GM19239 (cell line): ENCODE measurements at regions not wholly inside any gene's neighbourhood (a gene's known extent, or its start where the extent isn't known, plus 50 kb on each side); places are given as distances from the start of the nearest gene placed in this dataset.

Source experiments
- DNase-seq: peaks from one replicate; pipeline ENCODE4 v3.0.0; 2011; ENCODE audit warnings: low spot score; ENCODE audit not compliant: insufficient read length
- FAIRE-seq: peaks from 2 replicates; lab custom pipeline; 2011; peaks lifted over from hg19 to GRCh38; lab: Jason Lieb, UNC

- FAIRE-seq (no peak), DNase-seq (no peak)
Measured at GRCh38 chr15:48029642-48030041, 91.1 kb upstream of the SLC24A5 start.

- no peak for FAIRE-seq
- no peak for DNase-seq
Measured at GRCh38 chr15:48031466-48031865, 89.3 kb upstream of the SLC24A5 start.

- no peak for FAIRE-seq
- no peak for DNase-seq
Measured at GRCh38 chr15:48031973-48032372, 88.8 kb upstream of the SLC24A5 start.

- DNase-seq (no peak), FAIRE-seq (no peak)
Measured at GRCh38 chr15:48032911-48033310, 87.9 kb upstream of the SLC24A5 start.

GRCh38 chr15:48038221-48038620 lies 82.6 kb upstream of the SLC24A5 start:
- no peak for FAIRE-seq
- DNase-seq = no peak

GRCh38 chr15:48040166-48040817 lies 80.5 kb upstream of the SLC24A5 start:
- DNase-seq (no peak), FAIRE-seq (no peak)

GRCh38 chr15:48041454-48041853 lies 79.3 kb upstream of the SLC24A5 start:
- FAIRE-seq (no peak), DNase-seq (no peak)

- FAIRE-seq = no peak
- DNase-seq = no peak
Measured at GRCh38 chr15:48046813-48047438, 73.9 kb upstream of the SLC24A5 start.

- no peak for DNase-seq
- no peak for FAIRE-seq
Measured at GRCh38 chr15:48049736-48050135, 71.1 kb upstream of the SLC24A5 start.

- DNase-seq (no peak), FAIRE-seq (no peak)
Measured at GRCh38 chr15:48052946-48053345, 67.8 kb upstream of the SLC24A5 start.

GRCh38 chr15:48058371-48058770 lies 62.4 kb upstream of the SLC24A5 start:
- no peak for DNase-seq
- no peak for FAIRE-seq

GRCh38 chr15:48059791-48060190 lies 61.0 kb upstream of the SLC24A5 start:
- FAIRE-seq (no peak), DNase-seq (no peak)

GRCh38 chr15:48060396-48060795 lies 60.4 kb upstream of the SLC24A5 start:
- FAIRE-seq = no peak
- no peak for DNase-seq

GRCh38 chr15:48061605-48062004 lies 59.2 kb upstream of the SLC24A5 start:
- DNase-seq (no peak), FAIRE-seq (no peak)

GRCh38 chr15:48062148-48062872 lies 58.5 kb upstream of the SLC24A5 start:
- FAIRE-seq (no peak), DNase-seq (no peak)

GRCh38 chr15:48063411-48063985 lies 57.3 kb upstream of the SLC24A5 start:
- FAIRE-seq (no peak), DNase-seq (no peak)

- DNase-seq = no peak
- FAIRE-seq = no peak
Measured at GRCh38 chr15:48064421-48064820, 56.4 kb upstream of the SLC24A5 start.

GRCh38 chr15:48066456-48066855 lies 54.3 kb upstream of the SLC24A5 start:
- FAIRE-seq (no peak), DNase-seq (no peak)
